ENCODE measurements at regions not wholly inside any gene's neighbourhood (a gene's known extent, or its start where the extent isn't known, plus 50 kb on each side); places are given as distances from the start of the nearest gene placed in this dataset.

- DNase-seq (ENCODE audit: low spot score), result no peak
Measured at GRCh38 chr15:88382482-88382983, 84.7 kb downstream of the MRPL46 start.

- DNase-seq (ENCODE audit: low spot score), result no peak
Measured at GRCh38 chr15:88378188-88378637, 89.0 kb downstream of the MRPL46 start.

DNA sequence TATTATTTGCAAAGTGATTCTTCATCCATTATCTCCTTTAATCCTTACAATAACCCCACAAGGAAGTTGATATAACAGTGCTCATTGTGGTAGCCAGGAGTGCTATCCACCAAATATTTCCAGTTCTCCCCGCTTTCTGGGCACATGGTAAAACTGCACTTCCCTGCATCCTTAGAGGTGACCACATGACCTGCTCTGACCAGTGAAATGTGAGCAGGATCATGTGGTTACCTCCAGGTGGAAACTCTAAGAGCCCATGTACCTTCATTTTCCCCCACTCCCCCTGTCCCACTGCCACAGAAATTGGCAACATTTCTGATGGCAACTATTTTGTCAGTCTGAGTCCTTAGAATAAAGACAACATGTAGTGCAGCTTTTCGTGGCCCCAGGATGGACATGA, 89.7 kb downstream of the MRPL46 start:
- no peak for DNase-seq (ENCODE audit: low spot score)

GRCh38 chr15:88376574-88377174, 90.5 kb downstream of the MRPL46 start:
- peak; percentile 38 for DNase-seq (ENCODE audit: low spot score)

- DNase-seq (ENCODE audit: low spot score), result peak; percentile 53
Measured at GRCh38 chr15:88375234-88375927, 91.8 kb downstream of the MRPL46 start.

DNA sequence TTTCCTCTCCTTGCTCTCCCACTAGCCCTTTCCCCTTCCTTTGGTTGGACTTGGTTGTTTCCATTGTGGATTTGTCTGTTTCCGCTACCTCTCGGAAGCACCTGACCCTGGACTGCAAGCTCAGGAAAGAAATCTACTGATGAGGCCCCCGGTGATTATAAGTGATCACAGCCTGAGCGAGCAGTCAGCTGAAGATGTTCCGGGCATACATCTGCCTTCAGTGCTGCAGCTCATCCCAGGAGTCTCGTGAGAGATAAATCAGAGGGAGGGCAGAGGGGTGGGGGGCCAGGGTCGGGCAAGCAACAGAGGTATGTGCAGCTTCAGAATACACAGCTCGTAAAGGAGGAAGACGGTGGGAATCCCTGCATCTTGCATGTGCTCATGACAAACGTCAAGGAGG, 102.1 kb downstream of the MRPL46 start:
- DNase-seq (ENCODE audit: low spot score), result no peak

GRCh38 chr15:88348579-88349230, 92.2 kb upstream of the NTRK3 start:
- no peak for DNase-seq (ENCODE audit: low spot score)

GRCh38 chr15:88345962-88346361, 89.4 kb upstream of the NTRK3 start:
- no peak for DNase-seq (ENCODE audit: low spot score)

- no peak for DNase-seq (ENCODE audit: low spot score)
Measured at GRCh38 chr15:88344786-88345185, 88.2 kb upstream of the NTRK3 start.

DNA sequence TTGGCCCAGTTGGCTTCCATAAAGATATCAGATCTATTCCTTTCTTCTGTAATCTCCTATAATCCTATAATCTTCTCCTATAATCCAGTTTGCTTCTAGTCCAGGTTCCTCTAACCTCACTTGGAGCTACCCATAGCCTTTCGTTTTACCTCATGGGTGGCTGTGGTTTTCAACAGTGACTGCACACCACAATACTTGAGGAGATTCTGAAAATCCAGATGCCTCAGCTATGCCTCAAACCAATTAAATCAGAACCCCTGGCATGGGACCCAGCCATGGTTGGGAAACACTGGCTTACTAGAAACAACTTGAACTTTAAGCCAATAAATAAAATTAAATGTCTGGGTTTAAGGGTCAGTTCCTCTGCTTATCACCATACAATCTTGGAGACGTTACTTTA, 86.1 kb upstream of the NTRK3 start:
- no peak for DNase-seq (ENCODE audit: low spot score)

DNA sequence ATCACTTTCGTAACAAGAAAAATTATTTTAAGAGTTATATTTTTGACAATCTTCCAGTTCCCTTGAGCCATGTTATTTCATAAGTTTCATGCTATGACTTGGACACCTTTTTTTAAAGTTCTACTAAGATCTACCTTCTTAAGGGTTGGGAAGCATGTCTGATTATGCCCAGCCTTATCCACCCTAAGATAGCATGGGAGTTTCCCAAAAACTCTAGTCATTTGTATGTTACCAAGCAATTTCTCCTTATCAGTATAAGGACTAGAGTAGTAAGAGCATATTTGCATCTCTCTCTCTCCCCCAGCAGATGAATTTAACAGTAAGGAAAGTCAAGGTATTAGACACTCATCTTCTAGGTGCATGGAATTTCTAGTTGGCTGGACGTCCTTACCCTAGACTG, 85.1 kb upstream of the NTRK3 start:
- no peak for DNase-seq (ENCODE audit: low spot score)

DNA sequence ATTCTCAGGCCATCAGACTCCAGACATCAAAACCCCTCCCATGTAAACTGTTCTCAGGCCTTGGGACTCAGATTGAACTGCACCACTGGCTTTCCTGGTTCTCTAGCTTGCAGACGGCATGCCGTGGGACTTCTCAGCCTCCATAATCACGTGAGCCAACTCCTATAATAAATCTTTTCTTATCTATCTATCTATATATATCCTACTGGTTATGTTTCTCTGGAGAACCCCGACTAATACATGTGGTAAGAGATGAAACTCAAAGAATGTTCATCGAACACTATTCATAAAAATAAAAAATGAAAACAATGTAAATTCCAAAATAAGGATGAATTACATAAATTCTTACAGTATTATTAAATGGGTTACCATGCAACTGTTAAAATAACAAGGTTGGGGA, 84.5 kb upstream of the NTRK3 start:
- no peak for DNase-seq (ENCODE audit: low spot score)

- DNase-seq (ENCODE audit: low spot score), result no peak
Measured at GRCh38 chr15:88337993-88338392, 81.5 kb upstream of the NTRK3 start.

DNA sequence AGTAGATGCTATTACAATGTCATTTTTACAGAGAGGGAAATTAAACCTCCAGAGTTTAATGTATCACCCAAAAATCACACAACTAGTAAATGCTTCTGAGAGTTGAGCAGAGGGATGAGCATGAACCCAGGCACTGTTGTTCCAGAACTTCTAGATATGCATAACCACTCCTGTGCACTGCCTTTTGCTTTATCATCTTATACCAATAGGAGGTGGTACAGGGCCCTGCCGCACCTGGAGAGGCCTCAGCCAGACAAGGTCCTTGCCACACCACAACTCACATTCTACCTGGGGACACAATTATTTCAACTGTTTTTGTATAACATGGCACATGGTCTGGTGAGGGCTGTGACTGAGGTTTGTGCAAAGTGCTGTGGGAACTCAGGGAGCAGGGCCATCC, 78.5 kb upstream of the NTRK3 start:
- DNase-seq (ENCODE audit: low spot score), result no peak

DNA sequence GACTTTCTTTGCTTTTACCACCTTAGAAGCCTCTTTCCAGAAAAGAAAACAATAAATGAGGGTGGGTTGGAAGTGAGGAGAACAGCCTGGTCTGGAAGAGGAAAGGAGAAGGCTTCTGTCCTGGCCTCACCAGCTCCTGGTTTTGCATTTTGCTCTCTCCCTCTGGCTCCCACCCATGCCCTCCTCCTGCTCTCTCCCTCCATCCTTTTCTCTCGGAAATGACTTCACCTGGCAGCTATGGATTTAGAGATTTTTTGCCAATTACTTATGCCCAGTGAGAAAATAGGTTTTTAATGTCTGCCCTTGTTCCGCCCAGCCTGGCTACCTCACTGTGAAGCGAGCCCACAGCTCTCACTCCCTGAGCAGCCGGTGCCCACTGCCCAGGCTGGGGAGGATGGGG, 77.9 kb upstream of the NTRK3 start:
- DNase-seq (ENCODE audit: low spot score), result no peak

DNA sequence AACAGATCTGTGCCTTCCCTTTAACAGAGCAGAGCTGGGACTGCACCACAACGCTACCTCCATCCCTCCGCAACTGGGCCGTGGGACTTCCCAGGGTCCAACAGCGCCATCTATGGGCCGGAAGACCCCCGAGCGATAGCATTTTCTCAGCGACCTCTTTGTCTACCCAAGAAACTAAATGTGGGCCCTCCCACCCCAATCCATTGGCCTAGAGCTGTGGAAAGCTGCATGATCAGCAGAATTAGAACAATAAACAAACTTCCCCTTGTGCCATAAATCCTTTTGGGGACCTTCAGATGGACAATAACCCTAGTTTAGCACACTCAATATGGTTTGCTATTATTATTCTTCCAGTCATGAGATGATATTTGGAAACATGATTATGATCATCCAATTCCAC, 74.8 kb upstream of the NTRK3 start:
- DNase-seq (ENCODE audit: low spot score), result peak; percentile 69

DNA sequence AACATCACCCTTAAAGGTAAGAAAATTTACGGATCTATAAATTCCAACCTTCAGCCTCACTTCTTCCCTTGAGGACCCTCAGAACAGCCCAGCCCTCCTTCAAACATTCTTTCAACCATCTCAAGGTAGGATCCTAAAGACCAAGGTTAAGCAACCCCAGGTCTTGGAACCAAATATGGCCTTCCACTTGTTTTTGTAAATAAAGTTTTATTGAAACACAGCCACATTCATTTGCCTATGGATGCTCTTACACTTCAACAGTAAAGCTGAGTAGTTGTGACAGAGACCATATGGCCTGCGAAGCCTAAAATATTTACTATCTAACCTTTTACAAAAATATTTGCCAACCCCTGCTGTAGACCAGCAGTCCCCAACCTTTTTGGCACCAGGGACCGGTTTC, 70.4 kb upstream of the NTRK3 start:
- DNase-seq (ENCODE audit: low spot score), result no peak

GRCh38 chr15:88324741-88325065, 68.2 kb upstream of the NTRK3 start:
- DNase-seq (ENCODE audit: low spot score), result no peak

DNA sequence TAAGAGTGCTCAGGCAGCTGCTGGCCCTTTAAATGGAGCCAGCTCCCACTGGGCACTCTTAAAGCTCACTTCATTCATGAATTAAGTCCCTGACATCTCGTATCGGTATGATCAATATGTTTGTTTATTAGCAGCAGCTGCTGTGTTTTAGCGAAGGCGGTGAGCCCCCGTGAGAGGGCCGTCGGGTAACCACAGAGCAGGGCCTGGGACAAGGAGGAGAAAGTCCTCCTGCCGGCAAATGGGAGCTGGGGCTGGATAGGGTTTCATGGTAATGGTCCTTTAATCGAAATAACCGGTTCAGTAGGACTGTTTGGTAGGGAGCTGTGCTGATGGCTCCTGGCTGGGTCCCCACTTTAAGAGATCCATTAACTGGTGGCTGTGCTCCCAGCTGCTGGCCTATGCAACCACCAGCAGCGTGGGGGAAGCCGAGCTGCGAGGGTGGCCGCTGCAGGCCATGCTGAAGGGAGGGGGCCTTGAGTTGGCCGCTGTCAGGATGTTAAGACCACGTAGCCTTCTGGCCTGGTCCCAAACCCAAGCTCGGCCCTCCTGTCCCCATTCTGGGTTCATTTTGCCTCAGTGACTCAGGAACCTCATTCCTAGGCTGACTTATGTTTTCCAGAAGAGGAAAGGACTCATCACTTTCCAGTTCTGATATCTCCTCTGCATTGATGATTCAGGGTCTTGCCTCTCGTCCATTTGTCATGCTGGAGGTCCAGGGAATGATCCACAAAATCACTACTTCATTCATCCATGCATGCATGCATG, 67.6 kb upstream of the NTRK3 start:
- no peak for DNase-seq (ENCODE audit: low spot score)

DNA sequence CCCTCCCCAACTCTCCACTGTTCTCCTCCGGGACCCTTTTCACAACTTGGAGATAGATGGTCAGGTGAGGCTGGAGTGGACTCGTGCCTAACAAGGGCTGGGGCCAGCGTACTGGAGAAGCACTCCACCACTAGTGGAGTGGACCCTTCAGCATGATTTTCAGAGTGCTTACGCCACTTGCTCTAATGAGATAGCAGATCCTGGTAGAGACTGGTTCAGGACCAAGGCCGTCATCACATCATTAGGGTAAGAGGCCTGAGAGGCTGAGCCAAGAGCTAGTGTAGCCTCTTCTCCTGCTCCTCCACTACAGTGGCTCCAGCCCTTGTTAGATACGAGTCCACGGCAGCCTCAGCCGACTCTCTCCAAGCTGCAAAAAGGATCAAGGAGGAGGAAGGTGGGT, 66.9 kb upstream of the NTRK3 start:
- no peak for DNase-seq (ENCODE audit: low spot score)

GRCh38 chr15:88322461-88322860, 65.9 kb upstream of the NTRK3 start:
- peak; percentile 5 for DNase-seq (ENCODE audit: low spot score)

DNA sequence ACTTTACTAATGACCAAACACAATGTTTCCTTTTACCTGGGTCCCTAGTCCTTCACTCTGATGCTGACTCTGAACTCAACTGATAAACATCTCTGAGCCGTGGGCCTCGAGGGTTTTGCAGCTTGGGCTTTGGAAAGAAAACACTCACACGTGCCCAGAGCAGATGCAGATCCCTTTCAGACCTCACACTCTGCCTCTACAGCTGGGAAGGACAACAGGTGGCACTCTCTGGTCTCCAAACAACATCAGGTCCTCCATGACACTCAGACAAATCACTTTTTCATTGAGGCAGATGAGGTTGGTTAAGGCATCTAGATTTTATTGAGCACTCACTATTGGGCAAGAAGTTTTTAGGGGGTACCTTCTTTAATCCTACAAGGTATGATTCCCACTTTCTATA, 64.7 kb upstream of the NTRK3 start:
- DNase-seq (ENCODE audit: low spot score), result no peak

GRCh38 chr15:88316586-88316985, 60.0 kb upstream of the NTRK3 start:
- no peak for DNase-seq (ENCODE audit: low spot score)

Measured in RKO (cell line).